ENCODE measurements at regions not wholly inside any gene's neighbourhood (a gene's known extent, or its start where the extent isn't known, plus 50 kb on each side); places are given as distances from the start of the nearest gene placed in this dataset.

GRCh38 chr6:67706388-67706787, 928.7 kb upstream of the ADGRB3 start:
- no peak for TF ChIP-seq CTCF (IDR thresholded peaks at IDR 0.05)
- no peak for TF ChIP-seq ZFX (IDR thresholded peaks at IDR 0.05; ENCODE audit: borderline replicate concordance)
